Fibroblast of gingiva (primary cell): ENCODE measurements at regions not wholly inside any gene's neighbourhood (a gene's known extent, or its start where the extent isn't known, plus 50 kb on each side); places are given as distances from the start of the nearest gene placed in this dataset.
"Not testable (repeated sequence)": the region's sequence is repeated elsewhere in the genome, so short reads cannot be mapped to it uniquely, and the experiment has no call there.

Source experiments
- DNase-seq: peaks from one replicate; pipeline ENCODE4 v3.0.0-alpha.2; 2011; ENCODE audit warnings: low read depth

GRCh38 chr12:79991586-79991985 lies 56.7 kb upstream of the PPP1R12A start:
- no peak for DNase-seq

DNA sequence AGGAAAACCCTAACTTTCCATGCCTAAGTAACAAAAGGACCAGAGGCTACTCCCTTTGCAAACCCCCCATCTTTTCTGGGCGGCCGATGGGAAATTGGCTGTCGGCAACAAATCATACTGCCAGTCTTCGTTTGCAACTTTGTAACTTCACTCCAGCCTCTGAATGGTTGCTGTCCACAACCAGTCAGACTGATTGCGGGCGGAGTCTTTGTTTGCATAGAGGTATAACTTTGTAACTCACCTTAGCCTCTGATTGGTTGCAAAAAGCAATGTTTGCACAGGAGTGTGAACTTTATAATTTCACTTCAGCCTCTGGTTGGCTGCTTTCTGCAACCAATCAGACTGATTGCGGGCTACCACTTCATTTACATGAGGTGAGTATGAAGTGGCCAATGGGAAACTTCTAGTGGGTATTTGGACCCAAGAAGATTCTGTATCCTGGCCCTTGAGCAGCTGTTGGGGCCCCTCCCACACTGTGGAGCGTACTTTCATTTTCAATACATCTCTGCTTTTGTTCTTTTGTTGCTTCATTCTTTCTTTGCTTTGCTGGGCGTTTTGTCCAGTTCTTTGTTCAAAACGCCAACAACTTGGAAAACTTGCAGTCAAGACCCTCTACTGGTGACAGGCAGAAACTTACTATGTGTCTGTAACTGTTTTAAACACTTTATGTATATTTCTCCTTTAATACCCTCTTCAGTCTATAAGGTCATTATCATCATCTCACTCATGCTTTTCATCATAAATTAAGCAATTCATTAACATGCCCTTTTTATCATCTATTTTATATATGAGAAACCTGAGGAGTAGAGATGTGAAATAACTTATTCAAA lies 55.8 kb upstream of the PPP1R12A start:
- DNase-seq, result not testable (repeated sequence)

- no peak for DNase-seq
Observed at GRCh38 chr12:79988368-79988767, 53.5 kb upstream of the PPP1R12A start.

DNA sequence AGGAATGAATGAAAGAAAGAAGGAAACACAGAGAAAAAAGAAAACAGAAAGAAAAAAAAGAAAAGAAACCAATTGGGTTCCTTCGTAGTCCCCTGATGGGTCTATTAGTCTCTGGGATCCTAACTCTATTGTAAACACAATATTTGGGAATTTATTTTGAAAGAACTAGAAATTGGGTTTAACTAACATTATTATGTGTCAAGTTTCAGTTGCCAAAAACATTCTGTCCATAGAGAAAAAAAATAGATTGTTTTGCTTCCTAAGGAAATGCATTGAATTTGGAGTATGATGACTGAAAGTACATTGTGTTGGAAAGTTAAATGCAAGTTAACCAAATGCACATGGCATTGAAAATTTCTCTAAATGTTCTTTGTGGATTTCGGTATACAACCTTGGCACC lies 52.8 kb upstream of the PPP1R12A start:
- DNase-seq, result no peak
